ENCODE measurements at regions not wholly inside any gene's neighbourhood (a gene's known extent, or its start where the extent isn't known, plus 50 kb on each side); places are given as distances from the start of the nearest gene placed in this dataset.
A peak's percentile ranks its signal among the peaks of the same experiment; 100 is the strongest.

GRCh38 chr18:2409906-2410305 lies 161.4 kb downstream of the METTL4 start:
- no peak for DNase-seq

GRCh38 chr18:2410688-2411087 lies 160.6 kb downstream of the METTL4 start:
- DNase-seq: peak; percentile 68

GRCh38 chr18:2411381-2411960 lies 159.8 kb downstream of the METTL4 start:
- DNase-seq: peak; percentile 64

- DNase-seq: no peak
These were observed 159.0 kb downstream of the METTL4 start for GRCh38 chr18:2412281-2412680.

- no peak for DNase-seq
These were observed 158.1 kb downstream of the METTL4 start for GRCh38 chr18:2412996-2413751.

- no peak for DNase-seq
These were observed 157.1 kb downstream of the METTL4 start for GRCh38 chr18:2414235-2414634.

- DNase-seq: no peak
These were observed 155.6 kb downstream of the METTL4 start for GRCh38 chr18:2415656-2416055.

GRCh38 chr18:2417861-2418610 lies 153.3 kb downstream of the METTL4 start:
- DNase-seq: no peak

- no peak for DNase-seq
These were observed 150.9 kb downstream of the METTL4 start for GRCh38 chr18:2420367-2420766.

- DNase-seq: no peak
These were observed 147.5 kb downstream of the METTL4 start for GRCh38 chr18:2423761-2424160.

GRCh38 chr18:2424420-2424819 lies 146.9 kb downstream of the METTL4 start:
- DNase-seq: no peak

- peak; percentile 47 for DNase-seq
These were observed 145.6 kb downstream of the METTL4 start for GRCh38 chr18:2425426-2426317.

GRCh38 chr18:2430191-2430590 lies 141.1 kb downstream of the METTL4 start:
- no peak for DNase-seq

- DNase-seq: no peak
These were observed 139.5 kb downstream of the METTL4 start for GRCh38 chr18:2431806-2432205.

GRCh38 chr18:2433366-2433765 lies 137.9 kb downstream of the METTL4 start:
- DNase-seq: no peak

GRCh38 chr18:2441544-2441943 lies 129.8 kb downstream of the METTL4 start:
- peak; percentile 62 for DNase-seq

- peak; percentile 66 for DNase-seq
These were observed 129.3 kb downstream of the METTL4 start for GRCh38 chr18:2442006-2442405.

GRCh38 chr18:2442726-2443275 lies 128.5 kb downstream of the METTL4 start:
- DNase-seq: peak; percentile 82

- peak; percentile 61 for DNase-seq
These were observed 127.0 kb downstream of the METTL4 start for GRCh38 chr18:2444201-2444875.

GRCh38 chr18:2448565-2449151 lies 122.6 kb downstream of the METTL4 start:
- DNase-seq: no peak

- DNase-seq: no peak
These were observed 119.7 kb downstream of the METTL4 start for GRCh38 chr18:2451556-2451955.

GRCh38 chr18:2459886-2460285 lies 111.4 kb downstream of the METTL4 start:
- no peak for DNase-seq
